H1 (cell line): ENCODE measurements at regions not wholly inside any gene's neighbourhood (a gene's known extent, or its start where the extent isn't known, plus 50 kb on each side); places are given as distances from the start of the nearest gene placed in this dataset.

Experiments
- CTCF ChIA-PET: fragments of 300-600 bp; sonication (Branson Sonifier 250); formaldehyde crosslinking; loops from one replicate; lab custom pipeline; 2021; ENCODE audit not compliant: partially characterized antibody; lab: Charles Lee
- POLR2A ChIA-PET: fragments of 300-600 bp; sonication (Branson Sonifier 250); formaldehyde crosslinking; loops from one replicate; lab custom pipeline; 2021; ENCODE audit warnings: inconsistent platforms; ENCODE audit not compliant: partially characterized antibody; lab: Charles Lee
- DNase-seq, 2 experiments: peaks; one replicate each; pipeline versions ENCODE4 v3.0.0 to v3.0.0-alpha.2; 2010 to 2022; ENCODE audit warnings: low spot score in 2 of 2, low read depth in 1 of 2, mixed read lengths in 1 of 2
- FAIRE-seq: peaks from 2 replicates; lab custom pipeline; 2011; peaks lifted over from hg19 to GRCh38; lab: Jason Lieb, UNC
- H2AFZ ChIP-seq: 2 replicates; pipeline ENCODE4 v1.8.1; 2012; ENCODE audit warnings: low read length, inconsistent platforms
- H2AK5ac ChIP-seq: 2 replicates; pipeline ENCODE4 v1.6.1; 2013; ENCODE audit warnings: low read depth, low read length
- H2BK120ac ChIP-seq: replicated peaks from 2 replicates; pipeline ENCODE3; 2013; ENCODE audit warnings: low read depth, low read length, inconsistent platforms
- H2BK12ac ChIP-seq: 2 replicates; pipeline ENCODE4 v1.6.1; 2013; ENCODE audit warnings: low read depth, low read length
- H2BK15ac ChIP-seq: 2 replicates; pipeline ENCODE4 v1.6.1; 2013; ENCODE audit warnings: low read length
- H2BK20ac ChIP-seq: 2 replicates; pipeline ENCODE4 v1.6.1; 2013; ENCODE audit warnings: low read length
- H2BK5ac ChIP-seq: 2 replicates; pipeline ENCODE4 v1.6.1; 2013; ENCODE audit warnings: low read depth, low read length
- H3K14ac ChIP-seq: 2 replicates; pipeline ENCODE4 v1.6.1; 2013; ENCODE audit warnings: inconsistent platforms; ENCODE audit not compliant: insufficient read length
- H3K18ac ChIP-seq: 2 replicates; pipeline ENCODE4 v1.6.1; 2013; ENCODE audit warnings: low read length; ENCODE audit errors: extremely low read depth
- H3K23ac ChIP-seq: 2 replicates; pipeline ENCODE4 v1.6.1; 2013; ENCODE audit warnings: inconsistent platforms; ENCODE audit not compliant: insufficient read length
- H3K23me2 ChIP-seq: 2 replicates; pipeline ENCODE4 v1.6.1; 2013; ENCODE audit warnings: low read depth, low read length
- H3K27ac ChIP-seq: 2 replicates; pipeline ENCODE4 v1.6.1; 2011; ENCODE audit warnings: low read depth, low read length, inconsistent platforms
- H3K27me3 ChIP-seq, 4 experiments: replicated peaks in 1 of 4; 1 replicate in 1 of 4; 2 replicates in 3 of 4; pipeline versions ENCODE4 v1.6.1 to v1.8.1; 2011 to 2013; ENCODE audit warnings: low read length in 3 of 4, mild to moderate bottlenecking in 3 of 4, inconsistent platforms in 2 of 4, mixed read lengths in 2 of 4, moderate library complexity in 1 of 4; ENCODE audit not compliant: control insufficient read depth in 3 of 4, insufficient read depth in 3 of 4; ENCODE audit errors: extremely low read depth in 1 of 4
- H3K36me3 ChIP-seq, 4 experiments: 2 replicates each; pipeline versions ENCODE4 v1.6.1 to v1.8.1; 2011 to 2013; ENCODE audit warnings: mild to moderate bottlenecking in 4 of 4, low read length in 3 of 4, moderate library complexity in 2 of 4, control low read depth in 1 of 4, inconsistent platforms in 1 of 4; ENCODE audit not compliant: insufficient read depth in 4 of 4, control insufficient read depth in 2 of 4
- H3K4ac ChIP-seq: replicated peaks from 2 replicates; pipeline ENCODE3; 2013; ENCODE audit warnings: low read length, low read depth, mixed read lengths, inconsistent platforms; ENCODE audit not compliant: insufficient read length
- H3K4me1 ChIP-seq, 4 experiments: replicated peaks in 1 of 4; 1 replicate in 1 of 4; 2 replicates in 3 of 4; pipeline versions ENCODE4 v1.6.1 to v1.8.1; 2011 to 2013; ENCODE audit warnings: low read length in 3 of 4, inconsistent platforms in 2 of 4, mixed read lengths in 1 of 4; ENCODE audit not compliant: insufficient read depth in 4 of 4, control insufficient read depth in 3 of 4
- H3K4me2 ChIP-seq, 2 experiments: 2 replicates each; pipeline versions ENCODE4 v1.6.1 to v1.8.1; 2011 to 2013; ENCODE audit warnings: low read depth in 2 of 2, low read length in 2 of 2, control low read depth in 1 of 2, inconsistent platforms in 1 of 2, mild to moderate bottlenecking in 1 of 2; ENCODE audit not compliant: insufficient read depth in 1 of 2
- H3K4me3 ChIP-seq, 4 experiments: fragments of 200-600, 300-600 bp in 1 of 4; sonication (generic), shearing (Covaris generic), sonication (Bioruptor Twin) in 1 of 4; 2 replicates each; pipeline versions ENCODE4 v1.5.1 to v1.8.1; 2011 to 2016; ENCODE audit warnings: low read length in 4 of 4, low read depth in 3 of 4, control low read depth in 2 of 4, inconsistent platforms in 2 of 4, mild to moderate bottlenecking in 2 of 4, mixed read lengths in 1 of 4, moderate library complexity in 1 of 4; ENCODE audit not compliant: insufficient read depth in 2 of 4; ENCODE audit errors: extremely low read depth in 1 of 4
- H3K56ac ChIP-seq: replicated peaks from 2 replicates; pipeline ENCODE3; 2013; ENCODE audit warnings: low read depth, mild to moderate bottlenecking, mixed read lengths, low read length, inconsistent platforms; ENCODE audit not compliant: insufficient read length
- H3K79me1 ChIP-seq: 2 replicates; pipeline ENCODE4 v1.6.1; 2013; ENCODE audit warnings: low read depth, low read length, control low read depth
- H3K79me2 ChIP-seq, 2 experiments: 2 replicates each; pipeline versions ENCODE4 v1.6.1 to v1.8.1; 2012 to 2013; ENCODE audit warnings: low read length in 2 of 2, mild to moderate bottlenecking in 2 of 2, inconsistent platforms in 1 of 2; ENCODE audit not compliant: insufficient read depth in 2 of 2, control insufficient read depth in 1 of 2
- H3K9ac ChIP-seq, 4 experiments: replicated peaks in 1 of 4; 1 replicate in 1 of 4; 2 replicates in 3 of 4; pipeline versions ENCODE4 v1.6.1 to v1.8.1; 2011 to 2013; ENCODE audit warnings: low read depth in 3 of 4, low read length in 3 of 4, control low read depth in 2 of 4, mild to moderate bottlenecking in 2 of 4, moderate library complexity in 2 of 4, inconsistent platforms in 1 of 4; ENCODE audit errors: extremely low read depth in 1 of 4
- H3K9me3 ChIP-seq, 2 experiments: 2 replicates each; pipeline versions ENCODE4 v1.6.1 to v1.8.1; 2012 to 2013; ENCODE audit warnings: mild to moderate bottlenecking in 2 of 2, moderate library complexity in 2 of 2, control low read depth in 1 of 2, inconsistent platforms in 1 of 2, low read depth in 1 of 2, low read length in 1 of 2, mixed read lengths in 1 of 2; ENCODE audit not compliant: insufficient read depth in 2 of 2
- H4K20me1 ChIP-seq, 2 experiments: replicated peaks in 1 of 2; 2 replicates each; pipeline versions ENCODE3 to v1.8.1; 2011 to 2013; ENCODE audit warnings: inconsistent platforms in 2 of 2, low read length in 2 of 2, mild to moderate bottlenecking in 1 of 2; ENCODE audit not compliant: insufficient read depth in 2 of 2, control insufficient read depth in 1 of 2
- H4K5ac ChIP-seq: 2 replicates; pipeline ENCODE4 v1.6.1; 2013; ENCODE audit warnings: low read length, low read depth, mixed read lengths, inconsistent platforms; ENCODE audit not compliant: insufficient read length
- H4K8ac ChIP-seq: 2 replicates; pipeline ENCODE4 v1.8.0; 2013; ENCODE audit warnings: mild to moderate bottlenecking, moderate library complexity, low read length, inconsistent platforms; ENCODE audit not compliant: insufficient read depth; ENCODE audit errors: extremely low read depth
- H4K91ac ChIP-seq: replicated peaks from 2 replicates; pipeline ENCODE3; 2013; ENCODE audit warnings: low read length, mixed read lengths, inconsistent platforms; ENCODE audit not compliant: insufficient read length
- CTBP2 ChIP-seq: IDR thresholded peaks from 2 replicates; pipeline ENCODE4 v1.7.0; 2011; ENCODE audit warnings: borderline replicate concordance, mild to moderate bottlenecking, moderate library complexity, mixed read lengths, low read length; ENCODE audit not compliant: insufficient read depth, insufficient read length
- HDAC2 ChIP-seq, 2 experiments: fragments of 300-600 bp in 1 of 2; sonication (generic) in 1 of 2; IDR thresholded peaks; 2 replicates each; pipeline ENCODE4 v1.6.1; 2011 to 2012; ENCODE audit warnings: low read depth in 2 of 2, low read length in 2 of 2, mild to moderate bottlenecking in 2 of 2, moderate library complexity in 2 of 2, borderline replicate concordance in 1 of 2, inconsistent platforms in 1 of 2
- TAF7 ChIP-seq: optimal IDR thresholded peaks from 2 replicates; pipeline ENCODE3; 2011; ENCODE audit warnings: low read depth, mild to moderate bottlenecking, inconsistent platforms, low read length, moderate library complexity, borderline replicate concordance
- WGBS, 2 experiments: shearing (Covaris generic) in 1 of 2; methylation state at CpG; one replicate each; pipeline versions ENCODE4 v1.1.6 to v1.1.7; 2013 to 2015; ENCODE audit warnings: low lambda C conversion rate in 2 of 2, mixed read lengths in 2 of 2, inconsistent platforms in 1 of 2, low coverage in 1 of 2, missing lambda C conversion rate in 1 of 2; ENCODE audit not compliant: insufficient replicate concordance in 2 of 2, insufficient coverage in 1 of 2, insufficient read length in 1 of 2; ENCODE audit errors: extremely low coverage in 1 of 2, missing lambda C conversion rate in 1 of 2; 5-methylcytosine and 5-hydroxymethylcytosine counted together

DNA sequence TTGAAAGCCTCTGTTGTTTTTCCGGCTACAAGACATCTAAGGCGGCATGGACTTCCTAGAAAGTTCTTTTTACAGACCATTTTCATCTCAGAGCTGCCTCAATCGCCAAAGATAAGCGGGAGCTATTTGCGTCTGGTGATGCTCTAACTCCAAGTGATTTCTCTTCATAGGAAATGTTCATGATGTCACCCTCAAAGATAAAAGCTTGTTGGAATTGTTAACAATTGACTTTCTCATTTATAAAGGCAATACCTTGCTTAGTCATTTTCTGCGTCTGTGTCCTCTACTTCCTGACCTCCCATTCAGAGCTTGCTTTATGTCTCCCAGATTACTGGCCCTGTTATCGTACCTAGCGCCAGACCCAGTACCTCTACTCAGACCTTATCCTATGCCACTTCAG lies 259.0 kb upstream of the G2E3 start:
- H3K36me3 ChIP-seq, result no peaks in the 10 kb centered on the region
- no peak overlapping the region for H2BK20ac ChIP-seq
- H3K79me1 ChIP-seq, result no peaks in the 10 kb centered on the region
- no peak overlapping the region for H3K9ac ChIP-seq
- H3K27me3 ChIP-seq, result no peaks in the 10 kb centered on the region
- no peak for DNase-seq
- no peak for TF ChIP-seq TAF7
- TF ChIP-seq HDAC2 (IDR thresholded peaks at IDR 0.05; ENCODE audit: borderline replicate concordance in 1 of 2, low read depth in 2 of 2, low read length in 2 of 2), result no peak
- TF ChIP-seq CTBP2, result no peak
- H3K79me2 ChIP-seq, result no peaks in the 10 kb centered on the region
- no peak overlapping the region for H3K4me3 ChIP-seq
- POLR2A ChIA-PET, result no interaction called here
- H4K8ac ChIP-seq, result no peak overlapping the region
- CTCF ChIA-PET, result interaction anchor here (1.6 kb wide), 1 partner anchor 15 kb away, joined by 3 read pairs; no protein-coding TSS in a partner anchor
- H4K5ac ChIP-seq, result no peak overlapping the region
- WGBS, 2 experiments, result 95% methylated on average over 8 of the region's 8 CpGs; no CpG with 5 or more reads in 1 of the 2 experiments
- H3K56ac ChIP-seq, result no peak overlapping the region
- no peak overlapping the region for H4K91ac ChIP-seq
- no peaks in the 10 kb centered on the region for H3K23me2 ChIP-seq
- H2BK120ac ChIP-seq, result no peak overlapping the region
- H3K4ac ChIP-seq, result no peak overlapping the region
- peak overlapping the region; percentile 65; the same call in 1 of the 2 replicates for H2AFZ ChIP-seq
- no peak overlapping the region for H2BK5ac ChIP-seq
- H3K18ac ChIP-seq, result no peak overlapping the region
- H3K4me1 ChIP-seq, result no peaks in the 10 kb centered on the region; a peak in 1 of 7 replicates
- H3K9me3 ChIP-seq, result no peaks in the 10 kb centered on the region
- FAIRE-seq, result no peak
- H2AK5ac ChIP-seq, result no peak overlapping the region
- H2BK12ac ChIP-seq, result no peak overlapping the region
- no peak overlapping the region for H3K14ac ChIP-seq
- no peak overlapping the region for H2BK15ac ChIP-seq
- no peak overlapping the region for H3K27ac ChIP-seq
- no peak overlapping the region for H3K23ac ChIP-seq
- H3K4me2 ChIP-seq, result no peak overlapping the region
- no peaks in the 10 kb centered on the region for H4K20me1 ChIP-seq
